NT2/D1 (cell line): ENCODE measurements at regions not wholly inside any gene's neighbourhood (a gene's known extent, or its start where the extent isn't known, plus 50 kb on each side); places are given as distances from the start of the nearest gene placed in this dataset.

ENCODE experiments used
- SUZ12 ChIP-seq: IDR thresholded peaks from 2 replicates; pipeline ENCODE4 v1.6.1; 2011; ENCODE audit not compliant: insufficient read length, insufficient read depth; ENCODE audit errors: extremely low read depth
- YY1 ChIP-seq: IDR thresholded peaks from 2 replicates; pipeline ENCODE4 v1.6.1; 2011; ENCODE audit not compliant: insufficient read length, insufficient read depth

GRCh38 chr3:148493631-148494030 is 204.1 kb upstream of the AGTR1 start:
- TF ChIP-seq YY1 (no peak), SUZ12 (no peak)
